OCI-LY1 (cell line): ENCODE measurements at regions not wholly inside any gene's neighbourhood (a gene's known extent, or its start where the extent isn't known, plus 50 kb on each side); places are given as distances from the start of the nearest gene placed in this dataset.

Experiments
- EZH2 ChIP-seq: fragments of 200-600 bp; sonication (generic), shearing (Covaris generic); IDR thresholded peaks from 2 replicates; pipeline ENCODE4 v1.8.0; 2017; ENCODE audit warnings: borderline replicate concordance, mixed run types, mild to moderate bottlenecking, antibody characterized with exemption, low read length, moderate library complexity, mixed read lengths
- TF ChIP-seq, protein P1 (sequence below): fragments of 200-600 bp; sonication (generic), shearing (Covaris generic); IDR thresholded peaks from 2 replicates; pipeline ENCODE4 v1.5.1; 2017; ENCODE audit warnings: mild to moderate bottlenecking, antibody characterized with exemption, low read length, moderate library complexity, mixed read lengths

GRCh38 chr13:68993154-68993553 is 1114.5 kb upstream of the ATXN8OS start:
- TF ChIP-seq, protein P1, sequence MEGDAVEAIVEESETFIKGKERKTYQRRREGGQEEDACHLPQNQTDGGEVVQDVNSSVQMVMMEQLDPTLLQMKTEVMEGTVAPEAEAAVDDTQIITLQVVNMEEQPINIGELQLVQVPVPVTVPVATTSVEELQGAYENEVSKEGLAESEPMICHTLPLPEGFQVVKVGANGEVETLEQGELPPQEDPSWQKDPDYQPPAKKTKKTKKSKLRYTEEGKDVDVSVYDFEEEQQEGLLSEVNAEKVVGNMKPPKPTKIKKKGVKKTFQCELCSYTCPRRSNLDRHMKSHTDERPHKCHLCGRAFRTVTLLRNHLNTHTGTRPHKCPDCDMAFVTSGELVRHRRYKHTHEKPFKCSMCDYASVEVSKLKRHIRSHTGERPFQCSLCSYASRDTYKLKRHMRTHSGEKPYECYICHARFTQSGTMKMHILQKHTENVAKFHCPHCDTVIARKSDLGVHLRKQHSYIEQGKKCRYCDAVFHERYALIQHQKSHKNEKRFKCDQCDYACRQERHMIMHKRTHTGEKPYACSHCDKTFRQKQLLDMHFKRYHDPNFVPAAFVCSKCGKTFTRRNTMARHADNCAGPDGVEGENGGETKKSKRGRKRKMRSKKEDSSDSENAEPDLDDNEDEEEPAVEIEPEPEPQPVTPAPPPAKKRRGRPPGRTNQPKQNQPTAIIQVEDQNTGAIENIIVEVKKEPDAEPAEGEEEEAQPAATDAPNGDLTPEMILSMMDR = no peak
- no peak for TF ChIP-seq EZH2
